OCI-LY7 (cell line): ENCODE measurements at regions not wholly inside any gene's neighbourhood (a gene's known extent, or its start where the extent isn't known, plus 50 kb on each side); places are given as distances from the start of the nearest gene placed in this dataset.

Experiments
- BruUV-seq: library from RNA; stranded (reverse); fragments of 400-500 nt; replicated peaks from 2 replicates; lab custom pipeline; 2021; lab: Mats Ljungman, UMichigan
- CTCF ChIA-PET: fragments of 300-600 bp; sonication (Branson Sonifier 250); formaldehyde crosslinking; loops from one replicate; lab custom pipeline; 2022; ENCODE audit warnings: antibody characterized with exemption; ENCODE audit not compliant: unreplicated experiment; lab: Charles Lee
- POLR2A ChIA-PET: fragments of 300-600 bp; sonication (Branson Sonifier 250); formaldehyde crosslinking; loops from one replicate; lab custom pipeline; 2022; ENCODE audit warnings: antibody characterized with exemption; lab: Charles Lee
- DNase-seq: peaks from one replicate; pipeline ENCODE4 v3.0.0-alpha.2; 2015; ENCODE audit warnings: low spot score
- H2AFZ ChIP-seq: fragments of 200-600 bp; sonication (generic), shearing (Covaris generic); 2 replicates; pipeline ENCODE4 v1.6.1; 2014; ENCODE audit warnings: mild to moderate bottlenecking, antibody characterized with exemption, low read length, moderate library complexity
- H3K27ac ChIP-seq: fragments of 200-600 bp; sonication (generic); 2 replicates; pipeline ENCODE4 v1.5.1; 2014; ENCODE audit warnings: mixed run types, low read depth, mild to moderate bottlenecking, moderate library complexity, low read length, inconsistent platforms; ENCODE audit not compliant: poor library complexity, severe bottlenecking
- H3K36me3 ChIP-seq: fragments of 200-600 bp; sonication (generic); 2 replicates; pipeline ENCODE4 v1.6.1; 2014; ENCODE audit warnings: mild to moderate bottlenecking, antibody characterized with exemption, low read length, moderate library complexity, mixed read lengths; ENCODE audit not compliant: insufficient read depth
- H3K4me1 ChIP-seq: fragments of 200-600 bp; sonication (generic); 2 replicates; pipeline ENCODE4 v1.5.1; 2014; ENCODE audit warnings: mild to moderate bottlenecking, low read length; ENCODE audit not compliant: insufficient read depth, poor library complexity, severe bottlenecking
- H3K4me2 ChIP-seq: fragments of 200-600 bp; sonication (generic); 2 replicates; pipeline ENCODE4 v1.6.1; 2014; ENCODE audit warnings: mild to moderate bottlenecking, low read length
- H3K4me3 ChIP-seq: fragments of 200-600 bp; sonication (generic); 2 replicates; pipeline ENCODE4 v1.5.1; 2014; ENCODE audit warnings: mild to moderate bottlenecking, low read depth, low read length; ENCODE audit not compliant: poor library complexity, severe bottlenecking
- H3K79me2 ChIP-seq: fragments of 200-600 bp; sonication (generic); 2 replicates; pipeline ENCODE4 v1.6.1; 2016; ENCODE audit warnings: low read depth, mild to moderate bottlenecking, low read length, moderate library complexity, mixed read lengths; ENCODE audit not compliant: insufficient read depth
- H3K9me2 ChIP-seq: fragments of 200-600 bp; sonication (generic); 2 replicates; pipeline ENCODE4 v1.6.1; 2016; ENCODE audit warnings: mild to moderate bottlenecking, low read length, mixed read lengths; ENCODE audit not compliant: insufficient read depth
- H3K9me3 ChIP-seq: fragments of 200-600 bp; sonication (generic); 2 replicates; pipeline ENCODE4 v1.6.1; 2014; ENCODE audit warnings: mild to moderate bottlenecking, mixed run types, low read length, mixed read lengths
- H4K20me1 ChIP-seq: fragments of 200-600 bp; sonication (generic); 2 replicates; pipeline ENCODE4 v1.6.1; 2014; ENCODE audit warnings: mild to moderate bottlenecking, antibody characterized with exemption, low read length, moderate library complexity, mixed read lengths; ENCODE audit not compliant: insufficient read depth
- EZH2phosphoT487 ChIP-seq: fragments of 200-600 bp; sonication (generic); IDR thresholded peaks from 2 replicates; pipeline ENCODE4 v1.6.1; 2018; ENCODE audit warnings: low read depth, borderline replicate concordance, mild to moderate bottlenecking, mixed run types, antibody characterized with exemption, low read length, moderate library complexity, mixed read lengths
- intact Hi-C: fragments of 100-400 bp; cut with micrococcal nuclease; formaldehyde crosslinking; loops from one replicate; pipeline ENCODE4 v1.10.0; 2022; ENCODE audit not compliant: unreplicated experiment
- TF ChIP-seq, protein P1 (sequence below): fragments of 200-600 bp; sonication (generic); conservative IDR thresholded peaks from 2 replicates; pipeline ENCODE4 v1.5.1; 2014; ENCODE audit warnings: mild to moderate bottlenecking, antibody characterized with exemption, low read length, moderate library complexity, mixed read lengths

DNA sequence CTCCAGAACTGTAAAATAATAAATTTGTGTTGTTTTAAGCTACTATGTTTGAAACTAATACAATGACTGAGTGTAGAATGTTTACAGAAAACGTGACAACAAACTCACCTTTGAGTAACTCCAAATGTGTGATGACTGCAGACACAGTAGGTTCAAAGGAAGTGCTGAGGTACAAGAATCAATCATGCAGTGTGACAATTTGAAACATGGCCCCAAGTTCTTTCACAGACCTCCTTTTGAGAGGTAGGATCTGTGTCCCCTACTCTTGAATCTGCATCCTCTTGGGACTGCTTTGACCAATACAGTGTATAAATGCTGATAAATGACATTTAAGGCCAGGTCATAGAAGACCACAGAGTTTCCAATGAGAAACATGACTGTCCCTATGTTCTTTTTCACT, 667.7 kb upstream of the DIPK2B start:
- H3K36me3 ChIP-seq = no peaks in the 10 kb centered on the region
- H3K9me2 ChIP-seq = no peaks in the 10 kb centered on the region
- no TSS peak for BruUV-seq
- TF ChIP-seq EZH2phosphoT487 = no peak
- TF ChIP-seq, protein P1, sequence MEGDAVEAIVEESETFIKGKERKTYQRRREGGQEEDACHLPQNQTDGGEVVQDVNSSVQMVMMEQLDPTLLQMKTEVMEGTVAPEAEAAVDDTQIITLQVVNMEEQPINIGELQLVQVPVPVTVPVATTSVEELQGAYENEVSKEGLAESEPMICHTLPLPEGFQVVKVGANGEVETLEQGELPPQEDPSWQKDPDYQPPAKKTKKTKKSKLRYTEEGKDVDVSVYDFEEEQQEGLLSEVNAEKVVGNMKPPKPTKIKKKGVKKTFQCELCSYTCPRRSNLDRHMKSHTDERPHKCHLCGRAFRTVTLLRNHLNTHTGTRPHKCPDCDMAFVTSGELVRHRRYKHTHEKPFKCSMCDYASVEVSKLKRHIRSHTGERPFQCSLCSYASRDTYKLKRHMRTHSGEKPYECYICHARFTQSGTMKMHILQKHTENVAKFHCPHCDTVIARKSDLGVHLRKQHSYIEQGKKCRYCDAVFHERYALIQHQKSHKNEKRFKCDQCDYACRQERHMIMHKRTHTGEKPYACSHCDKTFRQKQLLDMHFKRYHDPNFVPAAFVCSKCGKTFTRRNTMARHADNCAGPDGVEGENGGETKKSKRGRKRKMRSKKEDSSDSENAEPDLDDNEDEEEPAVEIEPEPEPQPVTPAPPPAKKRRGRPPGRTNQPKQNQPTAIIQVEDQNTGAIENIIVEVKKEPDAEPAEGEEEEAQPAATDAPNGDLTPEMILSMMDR = no peak
- H3K79me2 ChIP-seq = no peaks in the 10 kb centered on the region
- H3K9me3 ChIP-seq = no peaks in the 10 kb centered on the region
- no peaks in the 10 kb centered on the region for H4K20me1 ChIP-seq
- H3K4me2 ChIP-seq = no peak overlapping the region
- no peak for DNase-seq
- intact Hi-C loops = no loop called here
- H2AFZ ChIP-seq = no peak overlapping the region
- no peaks in the 10 kb centered on the region for H3K4me1 ChIP-seq
- POLR2A ChIA-PET = no interaction called here
- CTCF ChIA-PET = no interaction called here
- H3K4me3 ChIP-seq = no peak overlapping the region
- H3K27ac ChIP-seq = no peak overlapping the region

DNA sequence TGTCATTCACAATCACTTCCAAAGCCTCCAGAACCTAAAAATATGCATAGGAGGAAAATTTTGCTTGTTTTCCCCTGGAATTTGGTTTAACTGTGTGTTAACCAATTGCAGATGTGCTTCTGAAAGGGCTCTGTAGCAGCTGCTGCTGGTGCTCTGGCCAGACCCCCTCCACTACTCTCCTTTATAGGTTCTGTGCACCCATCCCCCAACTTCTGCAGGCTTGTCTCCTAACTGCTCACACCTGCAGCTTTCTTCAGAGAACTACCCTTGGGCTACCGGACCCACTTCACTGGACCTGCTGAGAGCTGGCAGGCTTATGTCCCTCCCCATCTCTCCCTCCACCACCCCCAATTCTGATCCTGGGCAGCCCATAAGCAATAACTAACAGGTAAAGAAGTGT, 662.1 kb upstream of the DIPK2B start:
- no peak overlapping the region for H3K4me3 ChIP-seq
- H4K20me1 ChIP-seq = no peaks in the 10 kb centered on the region
- BruUV-seq = no TSS peak
- H3K4me1 ChIP-seq = no peaks in the 10 kb centered on the region
- no peaks in the 10 kb centered on the region for H3K79me2 ChIP-seq
- H3K36me3 ChIP-seq = no peaks in the 10 kb centered on the region
- no peak overlapping the region for H3K4me2 ChIP-seq
- H3K27ac ChIP-seq = no peak overlapping the region
- H2AFZ ChIP-seq = no peak overlapping the region
- intact Hi-C loops = no loop called here
- H3K9me3 ChIP-seq = no peaks in the 10 kb centered on the region
- TF ChIP-seq, protein P1 = no peak
- CTCF ChIA-PET = no interaction called here
- POLR2A ChIA-PET = no interaction called here
- no peak for DNase-seq
- no peaks in the 10 kb centered on the region for H3K9me2 ChIP-seq

DNA sequence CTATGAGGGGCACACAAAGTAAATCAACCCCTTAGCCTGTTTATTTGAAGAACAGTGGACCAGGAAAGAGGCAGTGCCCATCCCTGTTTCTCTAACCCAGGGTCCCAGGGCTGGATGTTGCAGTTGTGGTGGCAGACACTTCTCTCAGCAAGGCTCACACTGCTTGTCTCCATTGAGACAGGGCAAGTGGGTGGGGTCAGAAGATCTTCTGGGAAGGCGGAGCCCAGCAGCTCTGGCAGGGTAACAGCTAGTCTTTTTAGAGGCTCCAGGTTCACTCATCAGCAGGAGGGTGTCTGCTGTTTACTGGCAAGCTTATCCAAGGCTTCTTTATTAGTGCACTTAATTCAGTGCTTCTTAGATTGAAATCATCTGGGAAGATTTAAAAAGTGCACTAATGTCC, 659.8 kb upstream of the DIPK2B start:
- no peak overlapping the region for H3K4me2 ChIP-seq
- no peaks in the 10 kb centered on the region for H3K79me2 ChIP-seq
- ChIA-PET CTCF (no interaction called here), POLR2A (no interaction called here)
- H3K36me3 ChIP-seq = no peaks in the 10 kb centered on the region
- no peaks in the 10 kb centered on the region for H4K20me1 ChIP-seq
- intact Hi-C loops = no loop called here
- DNase-seq = no peak
- no peaks in the 10 kb centered on the region for H3K9me2 ChIP-seq
- H3K4me1 ChIP-seq = no peaks in the 10 kb centered on the region
- H3K4me3 ChIP-seq = no peak overlapping the region
- TF ChIP-seq, protein P1 = no peak
- no peak for TF ChIP-seq EZH2phosphoT487
- no TSS peak for BruUV-seq
- H3K9me3 ChIP-seq = no peaks in the 10 kb centered on the region
- H2AFZ ChIP-seq = no peak overlapping the region
- no peak overlapping the region for H3K27ac ChIP-seq
